HEK293 (cell line): ENCODE measurements at regions not wholly inside any gene's neighbourhood (a gene's known extent, or its start where the extent isn't known, plus 50 kb on each side); places are given as distances from the start of the nearest gene placed in this dataset.

ENCODE experiments used
- CTCF ChIA-PET: fragments of 350-600 bp; formaldehyde crosslinking; extraction: SDS; loops from one replicate; lab custom pipeline; 2021; ENCODE audit warnings: antibody characterized with exemption; lab: Yijun Ruan, JAX
- POLR2A ChIA-PET: fragments of 300-600 bp; formaldehyde crosslinking; extraction: SDS; loops from one replicate; lab custom pipeline; 2020; ENCODE audit warnings: antibody characterized with exemption, inconsistent platforms; lab: Yijun Ruan, JAX
- H3K27ac ChIP-seq: fragments of 200-500 bp; sonication (Bioruptor generic); 2 replicates; pipeline ENCODE4 v1.5.1; 2014; ENCODE audit warnings: low read depth, low read length, control low read depth, inconsistent platforms; ENCODE audit errors: extremely low read depth
- H3K36me3 ChIP-seq, 2 experiments: fragments of 200-500 bp in 1 of 2; sonication (Bioruptor generic) in 1 of 2; 1 replicate in 1 of 2; 2 replicates in 1 of 2; pipeline ENCODE4 v1.5.1; 2014 to 2017; ENCODE audit warnings: inconsistent platforms in 2 of 2, low read length in 2 of 2; ENCODE audit not compliant: control insufficient read depth in 2 of 2, insufficient read depth in 1 of 2
- H3K4me1 ChIP-seq: fragments of 200-500 bp; sonication (Bioruptor generic); 2 replicates; pipeline ENCODE4 v1.5.1; 2014; ENCODE audit warnings: mild to moderate bottlenecking, low read length, inconsistent platforms; ENCODE audit not compliant: control insufficient read depth, insufficient read depth
- H3K4me3 ChIP-seq: 2 replicates; pipeline ENCODE4 v1.5.1; 2011; ENCODE audit warnings: low read depth, mild to moderate bottlenecking, control low read depth, low read length, moderate library complexity
- H3K9me3 ChIP-seq: fragments of 200-500 bp; sonication (Bioruptor generic); 2 replicates; pipeline ENCODE4 v1.5.1; 2014; ENCODE audit warnings: low read depth, low read length, inconsistent platforms; ENCODE audit not compliant: control insufficient read depth, insufficient read depth
- BCL6B ChIP-seq: fragments of 450-650 bp; formaldehyde crosslinking; IDR thresholded peaks from 2 replicates; pipeline ENCODE4 v1.5.1; 2017; ENCODE audit warnings: missing biosample characterization, missing genetic modification characterization
- GLI4 ChIP-seq: fragments of 450-650 bp; formaldehyde crosslinking; IDR thresholded peaks from 2 replicates; pipeline ENCODE4 v1.5.1; 2016; ENCODE audit warnings: missing biosample characterization, missing genetic modification characterization
- ZBTB48 ChIP-seq: fragments of 450-650 bp; formaldehyde crosslinking; IDR thresholded peaks from 2 replicates; pipeline ENCODE4 v1.5.1; 2016; ENCODE audit warnings: missing biosample characterization, missing genetic modification characterization
- ZBTB49 ChIP-seq: fragments of 450-650 bp; formaldehyde crosslinking; IDR thresholded peaks from 2 replicates; pipeline ENCODE4 v1.5.1; 2016; ENCODE audit warnings: missing biosample characterization, missing genetic modification characterization, low read depth
- ZIC2 ChIP-seq: fragments of 450-650 bp; formaldehyde crosslinking; IDR thresholded peaks from 2 replicates; pipeline ENCODE4 v1.5.1; 2016; ENCODE audit warnings: missing biosample characterization, missing genetic modification characterization
- ZNF114 ChIP-seq: fragments of 450-650 bp; formaldehyde crosslinking; IDR thresholded peaks from 2 replicates; pipeline ENCODE4 v1.5.0; 2017; ENCODE audit warnings: missing biosample characterization, missing genetic modification characterization
- ZNF138 ChIP-seq: fragments of 450-650 bp; formaldehyde crosslinking; IDR thresholded peaks from 2 replicates; pipeline ENCODE4 v1.5.1; 2016; ENCODE audit warnings: missing biosample characterization, missing genetic modification characterization, borderline replicate concordance
- ZNF23 ChIP-seq: fragments of 450-650 bp; formaldehyde crosslinking; IDR thresholded peaks from 2 replicates; pipeline ENCODE4 v1.5.1; 2016; ENCODE audit warnings: missing biosample characterization, missing genetic modification characterization, borderline replicate concordance
- ZNF248 ChIP-seq: fragments of 450-650 bp; formaldehyde crosslinking; IDR thresholded peaks from 2 replicates; pipeline ENCODE4 v1.5.1; 2017; ENCODE audit warnings: missing biosample characterization, missing genetic modification characterization
- ZNF354C ChIP-seq: fragments of 450-650 bp; formaldehyde crosslinking; IDR thresholded peaks from 2 replicates; pipeline ENCODE4 v1.5.1; 2016; ENCODE audit warnings: missing biosample characterization, missing genetic modification characterization, low read depth, borderline replicate concordance
- ZNF362 ChIP-seq: fragments of 450-650 bp; formaldehyde crosslinking; IDR thresholded peaks from 2 replicates; pipeline ENCODE4 v1.5.1; 2016; ENCODE audit warnings: missing biosample characterization, missing genetic modification characterization
- ZNF37A ChIP-seq: fragments of 450-650 bp; IDR thresholded peaks from 2 replicates; pipeline ENCODE4 v1.5.1; 2018; ENCODE audit warnings: missing biosample characterization, missing genetic modification characterization
- ZNF423 ChIP-seq: fragments of 450-650 bp; formaldehyde crosslinking; IDR thresholded peaks from 2 replicates; pipeline ENCODE4 v1.5.1; 2016; ENCODE audit warnings: missing biosample characterization, missing genetic modification characterization
- ZNF433 ChIP-seq: fragments of 450-650 bp; formaldehyde crosslinking; IDR thresholded peaks from 2 replicates; pipeline ENCODE4 v1.5.1; 2016; ENCODE audit warnings: missing biosample characterization, missing genetic modification characterization, low read depth
- ZNF530 ChIP-seq: fragments of 450-650 bp; formaldehyde crosslinking; IDR thresholded peaks from 2 replicates; pipeline ENCODE4 v1.5.1; 2016; ENCODE audit warnings: low read depth, missing biosample characterization, missing genetic modification characterization
- ZNF558 ChIP-seq: fragments of 450-650 bp; formaldehyde crosslinking; IDR thresholded peaks from 2 replicates; pipeline ENCODE4 v1.5.1; 2016; ENCODE audit warnings: missing biosample characterization, missing genetic modification characterization
- ZNF623 ChIP-seq: fragments of 450-650 bp; formaldehyde crosslinking; IDR thresholded peaks from 2 replicates; pipeline ENCODE4 v1.5.1; 2016; ENCODE audit warnings: missing biosample characterization, missing genetic modification characterization
- ZNF624 ChIP-seq: fragments of 450-650 bp; formaldehyde crosslinking; IDR thresholded peaks from 2 replicates; pipeline ENCODE4 v1.5.1; 2017; ENCODE audit warnings: missing biosample characterization, missing genetic modification characterization
- ZNF654 ChIP-seq: fragments of 450-650 bp; formaldehyde crosslinking; IDR thresholded peaks from 2 replicates; pipeline ENCODE4 v1.5.1; 2016; ENCODE audit warnings: low read depth, missing biosample characterization, missing genetic modification characterization
- ZNF704 ChIP-seq: fragments of 450-650 bp; formaldehyde crosslinking; IDR thresholded peaks from 2 replicates; pipeline ENCODE4 v1.5.1; 2016; ENCODE audit warnings: missing biosample characterization, missing genetic modification characterization
- ZNF76 ChIP-seq: fragments of 450-650 bp; formaldehyde crosslinking; IDR thresholded peaks from 2 replicates; pipeline ENCODE4; 2016; ENCODE audit warnings: low read depth, missing biosample characterization, missing genetic modification characterization, borderline replicate concordance

GRCh38 chr4:180734753-180735432 is 1508.3 kb upstream of the TENM3 start:
- Histone ChIP-seq H3K4me1 (no peaks in the 10 kb centered on the region), H3K36me3 (no peaks in the 10 kb centered on the region), H3K27ac (no peak overlapping the region), H3K9me3 (no peaks in the 10 kb centered on the region), H3K4me3 (no peak overlapping the region)
- TF ChIP-seq ZBTB48 (no peak), ZNF248 (tag by site-specific recombination) (no peak)
- ChIA-PET CTCF (interaction anchor here (0.7 kb wide), 1 partner anchor 526 kb away, joined by 4 read pairs; no protein-coding TSS in a partner anchor), POLR2A (no interaction called here)

GRCh38 chr4:180741703-180742102 is 1501.5 kb upstream of the TENM3 start:
- ChIA-PET CTCF (no interaction called here), POLR2A (no interaction called here)
- H3K4me1 ChIP-seq = no peaks in the 10 kb centered on the region
- no peak overlapping the region for H3K4me3 ChIP-seq
- TF ChIP-seq ZNF530 (no peak), ZBTB49 (tag by site-specific recombination) (no peak), ZIC2 (no peak), ZNF37A (tag by site-specific recombination) (no peak), BCL6B (no peak), ZNF623 (no peak), ZNF433 (tag by site-specific recombination) (no peak), ZNF76 (tag by site-specific recombination) (no peak), ZNF362 (tag by site-specific recombination) (no peak), ZNF624 (tag by site-specific recombination) (no peak), ZNF654 (tag by site-specific recombination) (no peak), ZNF114 (no peak), ZNF138 (tag by site-specific recombination) (no peak), ZNF704 (tag by site-specific recombination) (no peak), ZNF23 (tag by site-specific recombination) (no peak), ZNF558 (tag by site-specific recombination) (no peak), ZNF354C (tag by site-specific recombination) (no peak), ZNF423 (no peak), GLI4 (tag by site-specific recombination) (no peak)
- no peaks in the 10 kb centered on the region for H3K36me3 ChIP-seq
- no peaks in the 10 kb centered on the region for H3K9me3 ChIP-seq
- H3K27ac ChIP-seq = no peak overlapping the region
